ENCODE measurements at regions not wholly inside any gene's neighbourhood (a gene's known extent, or its start where the extent isn't known, plus 50 kb on each side); places are given as distances from the start of the nearest gene placed in this dataset.

DNA sequence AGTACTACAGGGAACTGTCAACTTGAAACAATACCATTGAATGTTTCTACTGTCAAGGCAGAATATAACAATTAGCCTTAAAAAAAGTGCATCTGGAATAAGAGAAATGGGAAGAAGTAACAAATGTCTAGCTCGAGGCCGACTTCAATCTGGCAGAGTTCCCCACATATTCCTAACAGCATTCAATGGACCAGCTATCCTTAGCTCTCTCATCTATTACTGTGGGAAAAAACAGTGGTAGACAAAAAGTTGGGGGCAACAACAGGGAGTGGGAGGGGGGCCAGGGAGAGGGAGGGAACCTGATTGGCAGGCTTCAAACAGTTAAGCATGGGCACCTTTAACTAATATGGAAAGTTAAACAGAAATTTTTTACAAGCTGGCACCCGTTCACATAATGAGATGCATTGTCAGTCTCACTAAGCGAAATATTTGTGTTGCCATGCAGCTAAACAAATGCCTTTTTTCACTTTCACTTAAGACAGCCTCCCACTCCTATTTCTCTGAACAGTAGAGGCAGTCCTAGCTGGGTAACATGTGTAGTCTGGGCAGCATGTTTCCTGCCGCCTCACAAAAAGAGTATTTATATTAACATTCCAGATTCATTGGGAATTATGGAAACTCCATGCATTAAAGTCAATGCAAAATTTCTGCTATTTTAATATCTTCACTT, 62.2 kb upstream of the SOX6 start:
- DNase-seq = no peak

DNA sequence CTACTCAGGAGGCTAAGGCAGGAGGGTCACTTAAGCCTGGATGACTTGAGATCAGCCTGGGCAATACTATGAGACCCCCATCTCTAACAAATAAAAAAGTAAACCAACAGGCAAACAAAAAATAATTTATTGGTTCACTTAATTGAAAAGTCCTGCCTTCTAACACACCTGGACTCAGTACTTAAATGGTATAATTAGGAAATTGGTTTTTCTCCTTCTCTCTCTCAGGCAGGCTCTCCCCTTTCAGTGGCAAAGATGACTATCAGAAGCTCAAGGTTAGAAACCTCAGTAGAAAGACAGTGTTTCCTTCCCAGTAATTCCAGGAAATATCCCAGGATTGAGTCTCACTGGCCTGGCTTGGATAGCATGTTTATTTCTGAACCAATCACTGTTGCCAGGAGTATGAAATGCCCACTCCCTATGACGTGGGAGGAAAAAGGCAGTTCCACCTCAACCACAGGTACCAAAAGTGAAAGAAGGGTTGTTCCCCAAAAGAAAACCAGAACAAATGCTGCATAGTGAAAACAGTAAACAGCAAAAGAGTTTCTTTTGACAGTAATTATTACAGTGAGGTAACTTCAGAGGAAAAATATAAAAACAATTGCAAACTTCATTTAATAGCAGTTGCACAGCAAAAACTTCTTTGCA, 56.3 kb upstream of the SOX6 start:
- no peak for DNase-seq

DNA sequence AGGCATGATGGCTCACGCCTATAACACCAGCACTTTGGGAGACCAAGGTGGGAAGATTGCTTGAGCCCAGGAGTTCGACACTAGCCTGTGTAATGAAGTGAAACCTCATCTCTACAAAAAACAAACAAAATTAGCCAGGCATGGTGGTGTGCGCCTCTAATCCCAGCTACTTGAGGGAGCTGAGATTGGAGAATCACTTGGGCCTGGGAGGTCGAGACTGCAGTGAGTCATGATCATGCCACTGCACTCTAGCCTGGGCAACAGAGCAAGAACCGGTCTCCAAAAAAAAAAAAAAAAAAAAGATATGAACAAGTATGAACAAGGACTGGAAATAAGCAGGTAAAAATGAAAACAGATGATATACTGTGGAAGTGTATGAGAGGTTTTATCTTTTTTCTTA, 54.1 kb upstream of the SOX6 start:
- no peak for DNase-seq

DNA sequence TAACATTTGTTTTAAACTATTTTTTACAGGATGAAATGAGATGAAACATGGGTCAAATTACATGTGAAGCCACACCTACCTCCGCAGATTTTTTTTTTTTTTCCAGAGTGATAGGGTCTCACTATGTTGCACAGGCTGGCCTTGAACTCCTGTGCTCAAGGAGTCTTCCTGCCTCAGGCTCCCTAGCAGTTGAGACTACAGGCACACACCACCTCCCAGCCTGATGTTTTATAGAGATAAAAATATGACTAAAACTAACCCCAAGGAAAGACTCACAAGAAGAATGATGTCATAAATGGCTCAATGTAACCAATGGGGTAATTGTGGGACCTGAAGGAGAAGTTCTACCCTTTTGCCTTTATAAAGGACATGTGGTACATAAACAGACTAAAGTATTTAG, 52.3 kb upstream of the SOX6 start:
- no peak for DNase-seq

DNA sequence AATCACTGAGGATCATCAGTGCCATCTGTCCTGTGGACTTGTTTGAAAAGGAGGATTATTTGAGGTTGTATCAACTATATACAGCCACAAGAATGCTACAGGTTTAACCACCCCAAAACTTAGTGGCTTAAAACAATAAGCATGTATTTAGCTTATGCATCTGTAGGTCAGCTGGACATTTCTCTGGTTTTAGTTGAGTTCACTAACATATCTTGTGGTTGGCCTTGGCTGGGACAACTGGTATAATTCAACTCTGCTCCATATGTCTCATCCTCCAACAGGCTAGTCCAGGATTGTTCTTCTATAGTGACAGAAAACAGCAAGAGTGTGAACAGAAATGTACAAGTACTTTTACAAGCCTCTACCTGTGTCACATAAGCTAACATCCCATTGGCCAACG, 49.9 kb upstream of the SOX6 start:
- no peak for DNase-seq
